ENCODE measurements at regions not wholly inside any gene's neighbourhood (a gene's known extent, or its start where the extent isn't known, plus 50 kb on each side); places are given as distances from the start of the nearest gene placed in this dataset.
"Not testable (repeated sequence)": the region's sequence is repeated elsewhere in the genome, so short reads cannot be mapped to it uniquely, and the experiment has no call there.

DNA sequence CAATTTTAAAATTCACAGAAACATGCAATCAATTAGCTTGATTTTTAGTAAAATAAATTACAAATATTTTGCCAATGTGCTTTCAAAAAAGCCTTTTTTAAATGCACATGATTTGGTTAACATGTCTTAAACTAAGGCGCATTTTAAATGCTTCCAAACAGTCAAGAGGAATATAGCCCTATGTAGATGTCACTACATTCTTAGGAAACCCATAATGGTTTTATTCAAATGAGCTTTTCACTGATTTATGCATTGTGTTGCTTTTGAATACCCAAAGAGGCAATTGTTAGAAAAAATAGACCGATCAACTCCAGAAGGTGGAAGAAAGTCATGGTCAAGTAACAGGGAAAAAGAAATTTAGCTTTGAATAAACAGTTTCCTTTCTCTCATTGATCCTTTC, 366.9 kb upstream of the PPP2R3A start (continued):
- no peak for TF ChIP-seq SRSF1 (IDR thresholded peaks at IDR 0.05; ENCODE audit: low read depth, low read length)

- H2AFZ ChIP-seq (ENCODE audit: low read depth, low read length): peak overlapping the region; percentile 59; the same call in 1 of the 2 replicates
- BruUV-seq (replicated peaks); CTCF ChIA-PET (ENCODE audit: low intra/inter-chr PET ratio); H3K36me3 ChIP-seq (ENCODE audit: control insufficient read depth, insufficient read depth, low read length); H3K9me3 ChIP-seq (replicated peaks; ENCODE audit: control insufficient read depth, insufficient read depth, low read depth, low read length); H3K9me1 ChIP-seq (ENCODE audit: control insufficient read depth, insufficient read depth, low read length); FAIRE-seq; H3K4me2 ChIP-seq (ENCODE audit: insufficient read depth, low read length); intact Hi-C loops (cut with micrococcal nuclease); H3K79me2 ChIP-seq (ENCODE audit: control insufficient read depth, insufficient read depth, low read length); H3K27me3 ChIP-seq (ENCODE audit: control insufficient read depth in 2 of 2, insufficient read depth in 2 of 2, low read length in 2 of 2); H3K4me3 ChIP-seq; H3K9ac ChIP-seq (ENCODE audit: insufficient read depth in 1 of 2, low read depth in 2 of 2, low read length in 2 of 2); DNase-seq (ENCODE audit: extremely low read depth in 1 of 4, low spot score in 3 of 4); H3K27ac ChIP-seq (ENCODE audit: extremely low read depth, low read depth, low read length); H4K20me1 ChIP-seq (replicated peaks; ENCODE audit: control insufficient read depth, insufficient read depth, low read length); ATAC-seq; POLR2A ChIA-PET; in situ Hi-C loops (cut with MboI); H3K4me1 ChIP-seq (replicated peaks in 1 of 2; ENCODE audit: control insufficient read depth in 2 of 2, insufficient read depth in 2 of 2, low read length in 2 of 2): not testable (repeated sequence)
- WGBS (ENCODE audit: insufficient coverage, low coverage, missing lambda C conversion rate): no CpG with 5 or more reads among the region's 10 CpGs
Observed at GRCh38 chr3:135604512-135604911, 361.0 kb upstream of the PPP2R3A start.

- CTCF ChIA-PET (ENCODE audit: low intra/inter-chr PET ratio): no interaction called here
- DNase-seq (ENCODE audit: extremely low read depth in 1 of 4, low spot score in 3 of 4) (no peak), ATAC-seq (no peak), FAIRE-seq (no peak)
- WGBS (ENCODE audit: insufficient coverage, low coverage, missing lambda C conversion rate): 0% methylated on average over 4 of the region's 4 CpGs
- Histone ChIP-seq H3K4me1 (replicated peaks in 1 of 2; ENCODE audit: control insufficient read depth in 2 of 2, insufficient read depth in 2 of 2, low read length in 2 of 2) (no peaks in the 10 kb centered on the region), H3K79me2 (ENCODE audit: control insufficient read depth, insufficient read depth, low read length) (no peaks in the 10 kb centered on the region), H4K20me1 (replicated peaks; ENCODE audit: control insufficient read depth, insufficient read depth, low read length) (no peaks in the 10 kb centered on the region), H2AFZ (ENCODE audit: low read depth, low read length) (no peak overlapping the region), H3K9me3 (replicated peaks; ENCODE audit: control insufficient read depth, insufficient read depth, low read depth, low read length) (no peaks in the 10 kb centered on the region), H3K36me3 (ENCODE audit: control insufficient read depth, insufficient read depth, low read length) (no peaks in the 10 kb centered on the region), H3K9me1 (ENCODE audit: control insufficient read depth, insufficient read depth, low read length) (no peaks in the 10 kb centered on the region), H3K27ac (ENCODE audit: extremely low read depth, low read depth, low read length) (no peak overlapping the region), H3K9ac (ENCODE audit: insufficient read depth in 1 of 2, low read depth in 2 of 2, low read length in 2 of 2) (no peak overlapping the region), H3K4me2 (ENCODE audit: insufficient read depth, low read length) (no peak overlapping the region), H3K4me3 (no peak overlapping the region), H3K27me3 (ENCODE audit: control insufficient read depth in 2 of 2, insufficient read depth in 2 of 2, low read length in 2 of 2) (no peaks in the 10 kb centered on the region)
- intact Hi-C loops (cut with micrococcal nuclease): no loop called here
- BruUV-seq (replicated peaks): no TSS peak
- in situ Hi-C loops (cut with MboI): no loop called here
- POLR2A ChIA-PET: no interaction called here
- TF ChIP-seq JUNB (CRISPR knock-in tag; conservative IDR thresholded peaks at IDR 0.05) (no peak), MLX (CRISPR knock-in tag; conservative IDR thresholded peaks at IDR 0.05) (no peak), PRMT5 (CRISPR knock-in tag; IDR thresholded peaks at IDR 0.05) (no peak), SNRNP70 (optimal IDR thresholded peaks at IDR 0.05; ENCODE audit: low read depth, low read length) (no peak), XRCC5 (IDR thresholded peaks at IDR 0.05; ENCODE audit: low read depth, low read length) (no peak), LCOR (CRISPR knock-in tag; IDR thresholded peaks at IDR 0.05) (no peak), ZFPM2 (CRISPR knock-in tag; IDR thresholded peaks at IDR 0.05) (no peak), USF2 (CRISPR knock-in tag; IDR thresholded peaks at IDR 0.05) (no peak), TAF7 (tag; IDR thresholded peaks at IDR 0.05) (no peak)
- TF ChIP-seq, protein P1, sequence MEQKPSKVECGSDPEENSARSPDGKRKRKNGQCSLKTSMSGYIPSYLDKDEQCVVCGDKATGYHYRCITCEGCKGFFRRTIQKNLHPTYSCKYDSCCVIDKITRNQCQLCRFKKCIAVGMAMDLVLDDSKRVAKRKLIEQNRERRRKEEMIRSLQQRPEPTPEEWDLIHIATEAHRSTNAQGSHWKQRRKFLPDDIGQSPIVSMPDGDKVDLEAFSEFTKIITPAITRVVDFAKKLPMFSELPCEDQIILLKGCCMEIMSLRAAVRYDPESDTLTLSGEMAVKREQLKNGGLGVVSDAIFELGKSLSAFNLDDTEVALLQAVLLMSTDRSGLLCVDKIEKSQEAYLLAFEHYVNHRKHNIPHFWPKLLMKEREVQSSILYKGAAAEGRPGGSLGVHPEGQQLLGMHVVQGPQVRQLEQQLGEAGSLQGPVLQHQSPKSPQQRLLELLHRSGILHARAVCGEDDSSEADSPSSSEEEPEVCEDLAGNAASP (IDR thresholded peaks at IDR 0.05): no peak
Observed at GRCh38 chr3:135618123-135618522, 347.4 kb upstream of the PPP2R3A start.

Measured in K562 (cell line).